ENCODE measurements at regions not wholly inside any gene's neighbourhood (a gene's known extent, or its start where the extent isn't known, plus 50 kb on each side); places are given as distances from the start of the nearest gene placed in this dataset.
A peak's percentile ranks its signal among the peaks of the same experiment; 100 is the strongest.

GRCh38 chr2:3970791-3971651, 267.6 kb downstream of the DCDC2C start:
- TF ChIP-seq ZNF2 (tag by site-specific recombination; IDR thresholded peaks at IDR 0.05) (no peak), ZSCAN4 (tag by site-specific recombination; IDR thresholded peaks at IDR 0.05) (peak; percentile 72; the same call in 1 of the 2 replicates)
- no peak overlapping the region for H3K4me3 ChIP-seq (ENCODE audit: low read depth, low read length)
- no peaks in the 10 kb centered on the region for H3K9me3 ChIP-seq (ENCODE audit: control insufficient read depth, insufficient read depth, low read depth, low read length)
- no peaks in the 10 kb centered on the region; a peak in 1 of 3 replicates for H3K36me3 ChIP-seq (ENCODE audit: control insufficient read depth in 2 of 2, insufficient read depth in 1 of 2, low read length in 2 of 2)
- no peak overlapping the region for H3K27ac ChIP-seq (ENCODE audit: extremely low read depth, low read depth, low read length)
- no peaks in the 10 kb centered on the region for H3K4me1 ChIP-seq (ENCODE audit: control insufficient read depth, insufficient read depth, low read length)
- ChIA-PET CTCF (no interaction called here), POLR2A (no interaction called here)

GRCh38 chr2:3971652-3972192, 268.3 kb downstream of the DCDC2C start:
- Histone ChIP-seq H3K4me1 (ENCODE audit: control insufficient read depth, insufficient read depth, low read length) (no peaks in the 10 kb centered on the region), H3K36me3 (ENCODE audit: control insufficient read depth in 2 of 2, insufficient read depth in 1 of 2, low read length in 2 of 2) (no peaks in the 10 kb centered on the region; a peak in 1 of 3 replicates), H3K9me3 (ENCODE audit: control insufficient read depth, insufficient read depth, low read depth, low read length) (no peaks in the 10 kb centered on the region), H3K4me3 (ENCODE audit: low read depth, low read length) (no peak overlapping the region), H3K27ac (ENCODE audit: extremely low read depth, low read depth, low read length) (no peak overlapping the region)
- POLR2A ChIA-PET = no interaction called here
- TF ChIP-seq SP2 (tag by site-specific recombination; IDR thresholded peaks at IDR 0.05) (no peak), ZSCAN4 (tag by site-specific recombination; IDR thresholded peaks at IDR 0.05) (0 out of 2 replicates have a peak, but pooled peaks have one; percentile 29), ZNF311 (tag by site-specific recombination; IDR thresholded peaks at IDR 0.05; ENCODE audit: borderline replicate concordance) (0 out of 2 replicates have a peak, but pooled peaks have one; percentile 33)
- CTCF ChIA-PET = no interaction called here

- no peaks in the 10 kb centered on the region; a peak in 1 of 3 replicates for H3K36me3 ChIP-seq (ENCODE audit: control insufficient read depth in 2 of 2, insufficient read depth in 1 of 2, low read length in 2 of 2)
- H3K4me3 ChIP-seq (ENCODE audit: low read depth, low read length) = no peak overlapping the region
- H3K9me3 ChIP-seq (ENCODE audit: control insufficient read depth, insufficient read depth, low read depth, low read length) = no peaks in the 10 kb centered on the region
- CTCF ChIA-PET = no interaction called here
- POLR2A ChIA-PET = no interaction called here
- H3K27ac ChIP-seq (ENCODE audit: extremely low read depth, low read depth, low read length) = no peak overlapping the region
- TF ChIP-seq ZNF747 (tag by site-specific recombination; IDR thresholded peaks at IDR 0.05) = no peak
- no peak for TF ChIP-seq ZBTB7A (tag by site-specific recombination; IDR thresholded peaks at IDR 0.05; ENCODE audit: low read depth)
- no peak for TF ChIP-seq ZNF302 (tag by site-specific recombination; IDR thresholded peaks at IDR 0.05; ENCODE audit: low read depth)
- no peak for TF ChIP-seq ZBTB1 (tag by site-specific recombination; IDR thresholded peaks at IDR 0.05)
- H3K4me1 ChIP-seq (ENCODE audit: control insufficient read depth, insufficient read depth, low read length) = no peaks in the 10 kb centered on the region
These were observed 269.0 kb downstream of the DCDC2C start for GRCh38 chr2:3972377-3972776.

GRCh38 chr2:3974765-3975164, 271.4 kb downstream of the DCDC2C start:
- H3K36me3 ChIP-seq (ENCODE audit: control insufficient read depth in 2 of 2, insufficient read depth in 1 of 2, low read length in 2 of 2) = no peaks in the 10 kb centered on the region; a peak in 1 of 3 replicates
- H3K4me1 ChIP-seq (ENCODE audit: control insufficient read depth, insufficient read depth, low read length) = no peaks in the 10 kb centered on the region
- no peak overlapping the region for H3K4me3 ChIP-seq (ENCODE audit: low read depth, low read length)
- TF ChIP-seq ZNF280D (tag by site-specific recombination; IDR thresholded peaks at IDR 0.05) = no peak
- TF ChIP-seq SP2 (tag by site-specific recombination; IDR thresholded peaks at IDR 0.05) = no peak
- TF ChIP-seq ZNF274 (IDR thresholded peaks at IDR 0.05; ENCODE audit: low read length) = no peak
- no peak for TF ChIP-seq ZNF274 (tag by site-specific recombination; IDR thresholded peaks at IDR 0.05; ENCODE audit: borderline replicate concordance)
- no peak for TF ChIP-seq ZNF785 (tag by site-specific recombination; IDR thresholded peaks at IDR 0.05)
- TF ChIP-seq INSM2 (tag by site-specific recombination; IDR thresholded peaks at IDR 0.05) = no peak
- no peak for TF ChIP-seq IKZF3 (tag by site-specific recombination; IDR thresholded peaks at IDR 0.05)
- TF ChIP-seq ZNF423 (tag by site-specific recombination; IDR thresholded peaks at IDR 0.05) = no peak
- no peak for TF ChIP-seq ZNF48 (tag by site-specific recombination; IDR thresholded peaks at IDR 0.05)
- CTCF ChIA-PET = no interaction called here
- H3K27ac ChIP-seq (ENCODE audit: extremely low read depth, low read depth, low read length) = no peak overlapping the region
- POLR2A ChIA-PET = no interaction called here
- no peaks in the 10 kb centered on the region for H3K9me3 ChIP-seq (ENCODE audit: control insufficient read depth, insufficient read depth, low read depth, low read length)
